AG09309 (cell line): ENCODE measurements at regions not wholly inside any gene's neighbourhood (a gene's known extent, or its start where the extent isn't known, plus 50 kb on each side); places are given as distances from the start of the nearest gene placed in this dataset.

Source experiments
- DNase-seq: peaks from one replicate; pipeline ENCODE4 v3.0.0-alpha.2; 2010; ENCODE audit warnings: low read depth
- H3K4me3 ChIP-seq: 2 replicates; pipeline ENCODE4 v1.5.1; 2011; ENCODE audit warnings: mild to moderate bottlenecking, low read depth, low read length, moderate library complexity; ENCODE audit not compliant: control insufficient read depth
- CTCF ChIP-seq: IDR thresholded peaks from 2 replicates; pipeline ENCODE4 v1.5.1; 2011; ENCODE audit warnings: mild to moderate bottlenecking, low read depth, low read length, inconsistent platforms; ENCODE audit not compliant: insufficient read depth, control insufficient read depth; ENCODE audit errors: missing control alignments

GRCh38 chr7:64407148-64407547 lies 93.4 kb downstream of the ZNF736 start:
- TF ChIP-seq CTCF: no peak
- DNase-seq: no peak
- no peak overlapping the region for H3K4me3 ChIP-seq
